Cardiac fibroblast (primary cell): ENCODE measurements at regions not wholly inside any gene's neighbourhood (a gene's known extent, or its start where the extent isn't known, plus 50 kb on each side); places are given as distances from the start of the nearest gene placed in this dataset.
"Not testable (repeated sequence)": the region's sequence is repeated elsewhere in the genome, so short reads cannot be mapped to it uniquely, and the experiment has no call there.

Experiments
- DNase-seq, 2 donors: peaks; one replicate each; pipeline versions ENCODE4 v3.0.0 to v3.0.0-alpha.2; 2010; ENCODE audit warnings: low read depth in 2 of 2
- H3K4me3 ChIP-seq, 2 donors: replicated peaks in 1 of 2; 1 replicate in 1 of 2; 2 replicates in 1 of 2; pipeline ENCODE4 v1.5.1; 2011; ENCODE audit warnings: low read depth in 2 of 2, low read length in 2 of 2, mild to moderate bottlenecking in 2 of 2, moderate library complexity in 1 of 2
- CTCF ChIP-seq: IDR thresholded peaks from one replicate; pipeline ENCODE4 v1.5.1; 2011; ENCODE audit warnings: low read depth, mild to moderate bottlenecking, low read length, inconsistent platforms

- TF ChIP-seq CTCF, result no peak
- H3K4me3 ChIP-seq, result no peak overlapping the region
- DNase-seq, result no peak
Observed at GRCh38 chr1:110272045-110272444, 61.9 kb downstream of the KCNC4 start.

GRCh38 chr1:110273832-110274231, 63.7 kb downstream of the KCNC4 start:
- DNase-seq, H3K4me3 ChIP-seq: not testable (repeated sequence)

- DNase-seq, result no peak
- no peak for TF ChIP-seq CTCF
- H3K4me3 ChIP-seq, result no peak overlapping the region
Observed at GRCh38 chr1:110280126-110280525, 59.1 kb upstream of the RBM15 start.

GRCh38 chr1:110280804-110281203, 58.4 kb upstream of the RBM15 start:
- TF ChIP-seq CTCF, result no peak
- DNase-seq, result no peak

GRCh38 chr1:110281363-110282290, 57.5 kb upstream of the RBM15 start:
- TF ChIP-seq CTCF, result no peak
- H3K4me3 ChIP-seq, result no peak overlapping the region
- no peak for DNase-seq

More at GRCh38 chr1:110280804-110281203, 58.4 kb upstream of the RBM15 start:
- H3K4me3 ChIP-seq, result no peak overlapping the region

GRCh38 chr1:110282395-110282794, 56.8 kb upstream of the RBM15 start:
- DNase-seq, result no peak

More at GRCh38 chr1:110282395-110282794, 56.8 kb upstream of the RBM15 start:
- TF ChIP-seq CTCF, result no peak
- H3K4me3 ChIP-seq, result no peak overlapping the region
